ENCODE measurements at regions not wholly inside any gene's neighbourhood (a gene's known extent, or its start where the extent isn't known, plus 50 kb on each side); places are given as distances from the start of the nearest gene placed in this dataset.

GRCh38 chr4:27182211-27182610, 321.6 kb downstream of the STIM2 start:
- FAIRE-seq (no peak), DNase-seq (ENCODE audit: low spot score) (no peak)

- DNase-seq (ENCODE audit: low spot score), result no peak
- no peak for FAIRE-seq
Measured at GRCh38 chr4:27184508-27185155, 324.0 kb downstream of the STIM2 start.

- DNase-seq (ENCODE audit: low spot score) (no peak), FAIRE-seq (no peak)
Measured at GRCh38 chr4:27186710-27187109, 326.1 kb downstream of the STIM2 start.

DNA sequence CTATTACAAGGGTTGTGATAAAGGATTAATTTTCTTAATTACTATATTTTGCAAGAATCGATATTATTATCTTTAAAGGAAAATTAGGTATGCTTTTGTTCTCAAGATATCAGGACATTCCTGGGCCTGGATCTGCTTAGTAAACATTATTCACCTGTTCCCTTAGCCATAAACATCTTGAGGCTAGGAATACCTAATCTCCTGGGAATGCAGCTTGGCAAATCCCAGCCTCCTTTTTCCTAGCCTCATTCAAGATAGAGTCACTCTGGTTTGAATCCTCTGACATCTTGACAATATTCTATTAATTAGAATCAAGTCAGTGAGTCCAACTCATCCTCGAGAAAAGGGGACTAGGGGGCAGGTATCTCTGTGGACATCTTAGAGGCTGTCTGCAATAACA, 327.1 kb downstream of the STIM2 start:
- no peak for FAIRE-seq

GRCh38 chr4:27189683-27190082, 329.0 kb downstream of the STIM2 start:
- FAIRE-seq, result no peak

More for the DNA sequence above, 327.1 kb downstream of the STIM2 start:
- no peak for DNase-seq (ENCODE audit: low spot score)

DNA sequence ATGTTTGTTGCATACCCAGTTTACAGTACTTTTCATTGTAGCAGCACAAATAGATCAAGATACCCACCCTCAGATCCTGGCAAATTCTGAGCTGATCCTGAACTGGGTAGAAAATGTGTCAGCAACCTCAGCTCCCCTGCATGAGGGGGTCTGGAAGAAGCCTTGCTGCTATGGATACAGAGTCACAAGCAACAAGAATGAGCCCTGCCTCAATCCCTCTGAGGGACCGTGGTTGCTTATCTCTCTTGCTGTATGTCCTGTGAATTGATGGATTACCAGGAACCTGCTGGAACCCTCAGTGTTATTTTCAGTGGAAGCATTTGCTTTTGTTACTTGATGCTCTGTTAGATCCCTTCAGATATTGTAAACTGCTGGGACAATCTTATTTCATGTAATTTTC, 331.0 kb downstream of the STIM2 start:
- FAIRE-seq (no peak), DNase-seq (ENCODE audit: low spot score) (no peak)

More at GRCh38 chr4:27189683-27190082, 329.0 kb downstream of the STIM2 start:
- no peak for DNase-seq (ENCODE audit: low spot score)

DNA sequence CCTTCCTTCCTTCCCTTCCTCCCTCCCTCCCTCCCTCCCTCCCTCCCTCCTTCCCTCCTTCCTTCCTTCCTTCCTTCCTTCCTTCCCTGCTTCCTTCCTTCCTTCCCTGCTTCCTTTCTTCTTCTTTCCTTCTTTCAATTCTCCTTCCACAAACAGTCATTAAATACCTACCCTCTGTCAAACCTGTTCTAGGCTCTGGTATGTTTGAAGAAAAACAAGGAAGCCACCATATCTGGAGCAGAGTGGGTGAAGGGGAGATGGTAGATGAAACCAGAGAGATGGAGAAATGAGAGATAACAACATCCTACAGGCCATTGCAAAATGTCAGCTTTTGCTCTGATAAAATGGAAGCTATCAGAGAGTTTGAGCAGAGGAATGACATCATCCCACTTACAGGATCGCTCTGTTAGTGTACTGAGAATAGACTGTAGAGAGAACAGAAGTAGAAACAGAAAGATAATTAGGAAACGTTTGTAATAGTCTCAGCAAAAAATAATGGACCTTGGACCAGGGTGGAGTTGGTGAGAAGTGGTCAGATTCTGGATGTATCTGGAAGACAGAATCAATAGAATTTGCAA, 334.0 kb downstream of the STIM2 start:
- DNase-seq (ENCODE audit: low spot score), result no peak
- no peak for FAIRE-seq

DNA sequence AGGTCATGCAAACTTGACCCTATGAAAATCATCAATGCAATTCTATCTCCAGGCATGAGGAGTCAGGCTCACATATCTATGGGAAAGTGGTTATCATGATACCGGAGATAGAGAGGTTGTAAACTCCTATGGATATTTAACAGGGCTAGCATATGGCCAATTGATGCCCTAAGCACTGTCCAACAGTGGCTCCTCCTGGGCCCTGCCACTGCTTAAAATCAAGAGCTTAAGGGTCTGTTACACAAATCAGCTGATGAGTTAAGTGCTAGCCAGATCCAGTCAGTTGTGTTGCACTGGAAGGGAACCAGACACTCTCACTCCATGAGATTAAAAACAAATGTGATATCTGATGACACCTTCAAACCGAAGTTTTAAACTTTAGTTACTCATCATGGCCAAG, 337.6 kb downstream of the STIM2 start:
- no peak for FAIRE-seq
- no peak for DNase-seq (ENCODE audit: low spot score)

GRCh38 chr4:27198971-27199370, 338.3 kb downstream of the STIM2 start:
- DNase-seq (ENCODE audit: low spot score) (no peak), FAIRE-seq (no peak)

GRCh38 chr4:27206009-27206408, 345.4 kb downstream of the STIM2 start:
- DNase-seq (ENCODE audit: low spot score), result no peak
- FAIRE-seq, result no peak

DNA sequence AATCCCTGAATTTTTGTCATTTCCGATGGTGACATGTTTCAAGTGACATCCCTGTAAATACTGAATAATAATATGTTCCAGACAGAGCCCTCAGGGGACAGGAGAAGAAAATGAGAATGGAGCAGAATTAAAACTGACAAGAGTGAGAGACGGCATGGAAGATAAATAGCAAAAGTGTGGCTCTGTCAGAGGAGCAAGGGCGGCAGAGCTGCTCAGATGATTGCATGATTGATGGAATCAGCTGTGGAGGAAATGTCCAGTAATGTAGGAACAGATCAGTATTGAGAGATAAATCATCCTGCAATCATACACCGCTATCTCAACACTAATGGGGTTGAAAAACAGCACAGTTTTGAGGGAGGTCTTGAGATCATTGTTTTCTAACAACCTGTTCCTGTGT, 350.3 kb downstream of the STIM2 start:
- no peak for DNase-seq (ENCODE audit: low spot score)
- no peak for FAIRE-seq

DNA sequence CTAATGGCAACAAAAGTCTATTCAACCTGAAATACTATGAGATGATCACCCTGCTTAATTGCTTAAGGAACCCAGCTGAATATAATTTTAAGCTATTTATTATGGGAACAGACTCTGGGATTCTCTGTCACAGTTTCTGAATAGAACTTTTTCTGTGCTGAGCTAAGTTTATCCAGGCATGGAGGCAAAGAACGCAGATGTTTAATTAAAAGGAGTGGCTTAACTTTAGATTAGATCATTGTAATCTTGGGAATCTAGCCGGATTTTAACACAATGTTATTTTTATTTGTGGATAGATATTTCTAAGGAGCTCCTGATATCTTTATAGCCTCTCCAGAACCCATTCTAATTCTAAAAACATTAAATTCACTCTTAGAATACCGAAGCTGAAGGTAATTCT, 353.4 kb downstream of the STIM2 start:
- FAIRE-seq, result no peak
- DNase-seq (ENCODE audit: low spot score), result no peak

- FAIRE-seq, result no peak
- DNase-seq (ENCODE audit: low spot score), result no peak
Measured at GRCh38 chr4:27215220-27215826, 354.7 kb downstream of the STIM2 start.

DNA sequence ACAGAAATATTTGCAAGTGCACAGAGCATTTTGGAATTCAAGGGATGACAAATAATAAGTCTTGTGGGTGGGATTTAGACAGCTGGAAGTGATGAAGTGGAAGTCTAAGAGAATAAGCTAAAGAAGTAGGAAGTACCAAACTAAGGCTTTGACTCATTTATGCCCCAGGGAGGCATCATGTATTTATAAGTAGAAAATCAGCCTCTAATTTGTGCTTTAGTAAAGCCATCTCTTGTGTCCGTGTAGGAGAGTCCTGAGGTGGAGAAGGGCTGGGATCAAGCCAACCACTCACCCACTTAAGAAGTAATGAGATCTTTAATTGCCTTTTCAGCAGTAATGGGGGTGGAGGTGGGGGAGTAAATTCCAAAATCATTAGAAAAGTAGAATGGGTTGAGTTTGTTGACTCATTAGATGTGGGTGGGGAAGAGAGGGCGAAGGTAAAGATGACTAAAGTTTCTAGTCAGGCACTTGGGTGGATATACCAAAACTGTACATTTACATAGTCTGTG, 356.7 kb downstream of the STIM2 start:
- no peak for DNase-seq (ENCODE audit: low spot score)
- no peak for FAIRE-seq

DNA sequence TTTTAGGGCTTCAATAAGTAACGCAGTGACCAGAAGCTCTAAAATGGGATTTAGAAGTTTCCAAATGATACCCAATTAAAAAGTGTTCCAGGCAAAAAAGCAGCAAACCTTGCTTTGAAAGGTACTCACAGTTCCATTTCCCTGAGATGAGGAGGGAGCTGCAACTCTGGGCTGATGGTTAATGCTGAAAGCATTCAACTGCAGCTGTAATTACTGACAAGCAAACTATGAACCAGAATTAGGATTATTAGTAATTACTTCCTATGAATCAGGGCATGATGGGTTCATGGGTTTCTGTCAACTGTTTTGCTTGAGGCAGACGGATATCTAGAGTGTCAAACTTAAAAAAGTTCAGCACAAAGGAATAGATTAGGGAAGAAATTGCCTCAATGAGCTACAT, 357.4 kb downstream of the STIM2 start:
- no peak for FAIRE-seq
- no peak for DNase-seq (ENCODE audit: low spot score)

DNA sequence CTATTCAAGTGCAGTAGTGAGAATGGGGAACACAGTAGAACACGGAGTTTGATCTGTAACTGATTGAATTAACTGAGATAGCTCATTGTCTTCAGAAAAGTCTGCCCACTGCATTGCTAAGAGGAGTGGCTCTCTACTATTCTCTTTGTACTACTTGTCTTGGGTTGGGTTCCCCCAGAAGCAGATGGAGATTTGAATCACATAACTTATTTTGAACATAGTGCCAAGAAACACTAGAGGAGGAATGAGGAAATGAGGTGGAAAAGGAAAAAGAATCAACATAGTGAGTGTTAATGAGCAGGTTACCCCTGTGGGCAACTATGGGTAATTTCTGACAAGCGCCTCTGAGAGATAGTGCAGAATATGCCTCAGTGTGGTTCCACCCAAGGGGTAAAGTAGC, 362.7 kb downstream of the STIM2 start:
- FAIRE-seq, result no peak

DNA sequence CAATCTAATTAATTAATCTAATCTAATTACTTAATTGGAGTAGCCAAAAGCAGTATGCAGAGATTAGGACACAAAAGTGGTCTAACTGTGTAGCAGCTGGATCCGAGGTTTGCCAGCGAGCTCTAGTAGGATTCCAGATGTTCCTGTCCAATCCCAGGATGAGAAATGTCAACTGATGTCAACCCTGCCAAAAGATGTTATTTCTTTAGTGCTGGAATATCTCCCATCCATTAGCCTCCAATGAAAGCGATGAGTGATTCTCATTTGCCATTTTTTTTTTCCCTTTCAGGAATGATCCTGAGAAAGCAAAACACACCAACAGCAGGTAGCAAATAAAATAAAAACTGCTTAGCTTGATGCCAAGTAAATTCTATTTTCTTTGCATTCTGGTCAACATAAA, 372.9 kb downstream of the STIM2 start:
- no peak for FAIRE-seq
- no peak for DNase-seq (ENCODE audit: low spot score)

More for the DNA sequence above, 362.7 kb downstream of the STIM2 start:
- no peak for DNase-seq (ENCODE audit: low spot score)

- FAIRE-seq (no peak), DNase-seq (ENCODE audit: low spot score) (no peak)
Measured at GRCh38 chr4:27234306-27234899, 373.8 kb downstream of the STIM2 start.

GRCh38 chr4:27239641-27240040, 379.0 kb downstream of the STIM2 start:
- DNase-seq (ENCODE audit: low spot score) (no peak), FAIRE-seq (no peak)

GRCh38 chr4:27242217-27242616, 381.6 kb downstream of the STIM2 start:
- no peak for DNase-seq (ENCODE audit: low spot score)
- no peak for FAIRE-seq

- FAIRE-seq (no peak), DNase-seq (ENCODE audit: low spot score) (no peak)
Measured at GRCh38 chr4:27245216-27245615, 384.6 kb downstream of the STIM2 start.

DNA sequence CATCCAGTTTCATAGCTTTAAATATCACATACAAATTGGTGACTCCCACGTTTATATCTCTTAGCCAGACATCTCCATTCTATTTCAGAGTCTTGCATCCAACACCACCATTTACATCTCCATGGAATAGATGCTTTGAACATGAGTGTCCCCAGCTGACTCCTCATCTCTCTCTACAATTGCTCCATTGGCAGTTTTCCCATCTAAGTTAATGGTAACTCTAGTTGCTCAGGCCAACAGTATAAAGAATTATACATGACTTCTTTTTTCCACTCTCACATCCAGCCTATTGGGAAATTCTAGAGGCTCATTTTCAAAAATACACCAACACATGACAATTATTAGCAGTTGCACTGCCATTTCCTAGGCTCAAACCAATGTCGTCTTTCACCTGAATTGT, 388.2 kb downstream of the STIM2 start:
- DNase-seq (ENCODE audit: low spot score), result no peak
- FAIRE-seq, result no peak

Measured in urothelium cell line (cell line).